ENCODE measurements at regions not wholly inside any gene's neighbourhood (a gene's known extent, or its start where the extent isn't known, plus 50 kb on each side); places are given as distances from the start of the nearest gene placed in this dataset.

- DNase-seq = no peak
These were observed 74.3 kb upstream of the IFNAR2 start for GRCh38 chr21:33155422-33155821.

GRCh38 chr21:33157303-33157702 lies 72.4 kb upstream of the IFNAR2 start:
- no peak for DNase-seq

DNA sequence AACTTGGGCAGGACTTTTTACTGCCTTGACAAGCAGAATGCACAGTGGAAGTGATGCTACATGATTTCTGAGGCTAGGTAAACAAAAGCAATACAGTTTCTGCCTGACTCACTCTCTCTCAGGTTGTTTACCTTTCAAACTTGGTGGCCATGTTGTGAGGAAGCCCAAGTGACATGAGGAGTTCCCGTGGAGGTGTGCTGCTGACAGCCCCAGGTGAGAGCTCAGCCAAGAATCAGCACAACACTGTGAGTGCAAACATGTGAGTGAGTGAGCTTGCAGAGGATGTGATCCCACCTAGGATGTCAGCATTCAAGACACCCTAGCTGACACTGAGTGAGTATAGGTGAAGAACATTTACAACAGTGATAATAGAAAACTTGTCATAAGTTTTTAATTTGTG lies 71.1 kb upstream of the IFNAR2 start:
- no peak for DNase-seq

DNA sequence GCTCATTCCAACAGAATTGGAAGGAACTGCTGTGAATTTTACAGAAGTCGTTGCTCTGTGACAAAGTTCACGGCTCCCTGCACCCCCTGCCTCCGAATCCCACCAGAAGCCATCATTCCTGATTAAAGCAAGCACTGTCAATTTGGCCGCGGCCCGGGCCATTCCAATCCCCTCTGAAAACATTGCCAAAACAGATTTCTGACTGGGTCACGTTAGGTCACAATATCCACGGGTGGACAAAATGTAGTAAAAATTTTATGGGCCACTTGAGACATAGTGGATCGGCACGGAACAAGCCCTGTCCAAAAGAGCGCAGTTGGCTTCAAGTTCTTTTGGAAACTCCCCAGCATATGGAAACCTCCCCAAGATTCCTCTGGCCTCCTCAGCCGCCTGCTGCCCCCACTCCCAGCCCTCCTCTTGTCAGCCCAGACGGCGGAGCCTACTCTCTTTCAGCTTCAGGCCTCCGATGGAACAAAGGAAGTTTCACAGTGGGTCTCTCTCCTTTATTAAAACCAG lies 67.2 kb upstream of the IFNAR2 start:
- peak; percentile 86 for DNase-seq

GRCh38 chr21:33168886-33169285 lies 60.9 kb upstream of the IFNAR2 start:
- DNase-seq = no peak

DNA sequence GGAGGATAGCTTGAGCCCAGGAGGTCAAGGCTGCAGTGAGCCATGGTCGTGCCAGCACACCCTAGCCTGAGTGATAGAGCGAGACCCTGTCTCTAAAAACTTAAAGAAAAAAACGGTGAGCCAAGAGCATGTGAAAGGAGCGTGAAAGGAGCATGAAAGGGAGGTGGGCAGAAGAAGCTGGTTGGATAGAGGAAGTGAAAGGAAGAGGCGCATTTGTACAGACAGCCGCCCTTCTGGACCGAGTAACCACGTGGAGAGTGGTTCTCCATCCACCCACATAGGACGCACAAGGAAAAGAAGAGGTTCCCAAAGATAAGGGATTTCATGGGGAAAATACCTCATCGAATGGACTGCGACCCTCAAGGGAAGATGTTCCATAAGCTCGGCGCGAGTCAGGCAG lies 60.4 kb upstream of the IFNAR2 start:
- no peak for DNase-seq

- no peak for DNase-seq
These were observed 58.0 kb upstream of the IFNAR2 start for GRCh38 chr21:33171616-33172169.

- no peak for DNase-seq
These were observed 55.0 kb upstream of the IFNAR2 start for GRCh38 chr21:33174756-33175155.
